ENCODE measurements at regions not wholly inside any gene's neighbourhood (a gene's known extent, or its start where the extent isn't known, plus 50 kb on each side); places are given as distances from the start of the nearest gene placed in this dataset.

DNA sequence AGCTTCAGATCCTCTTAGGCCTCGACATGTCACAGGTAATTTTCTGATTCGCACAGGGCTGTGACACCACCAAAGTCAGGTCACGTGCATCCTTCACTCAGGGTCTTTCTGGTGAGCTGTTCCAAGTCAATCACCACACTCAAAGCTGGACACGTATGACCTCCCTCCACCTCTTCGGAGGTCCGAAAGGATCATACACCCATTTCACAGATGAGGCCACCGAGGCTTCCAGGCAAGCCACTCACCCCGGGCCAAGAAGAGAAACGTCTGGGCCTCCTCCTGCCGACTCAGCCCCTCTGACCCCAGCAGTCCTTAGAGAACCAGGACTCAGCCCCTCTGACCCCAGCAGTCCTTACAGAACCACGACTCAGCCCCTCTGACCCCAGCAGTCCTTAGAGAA lies 74.6 kb downstream of the FOXL3 start:
- TF ChIP-seq EZH2 (IDR thresholded peaks at IDR 0.05) (no peak), POLR2AphosphoS5 (IDR thresholded peaks at IDR 0.05; ENCODE audit: borderline replicate concordance, low read depth, low read length) (no peak)

Data from SK-N-MC (cell line).